GM18870 (cell line): ENCODE measurements at regions not wholly inside any gene's neighbourhood (a gene's known extent, or its start where the extent isn't known, plus 50 kb on each side); places are given as distances from the start of the nearest gene placed in this dataset.

Experiments
- ATAC-seq: cut with Tn5 transposase; IDR thresholded peaks from one replicate; pipeline ENCODE4 v1.9.1; 2021; ENCODE audit warnings: moderate library complexity; ENCODE audit not compliant: unreplicated experiment

- no peak for ATAC-seq
Observed at GRCh38 chr13:34037636-34038540, 219.9 kb downstream of the RFC3 start.

- ATAC-seq, result no peak
Observed at GRCh38 chr13:34038541-34039068, 220.7 kb downstream of the RFC3 start.

DNA sequence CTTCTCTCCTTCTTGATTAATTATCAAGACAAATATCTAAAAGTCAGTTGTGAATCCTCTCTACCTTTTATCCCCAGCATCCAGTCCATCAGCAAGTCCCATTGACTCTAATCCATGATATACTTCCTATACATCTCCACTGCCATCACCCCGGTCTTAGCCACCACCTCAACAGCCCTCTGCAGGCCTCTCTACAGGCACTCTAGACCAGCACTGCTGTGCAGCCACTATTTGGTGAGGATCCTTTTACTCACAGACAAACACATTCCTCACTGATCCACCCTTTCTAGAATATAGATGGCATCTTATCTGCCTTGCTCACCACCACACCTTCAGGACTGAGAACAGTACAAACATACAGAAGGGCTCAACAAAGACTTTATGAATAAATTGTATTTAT, 221.7 kb downstream of the RFC3 start:
- ATAC-seq, result no peak

- no peak for ATAC-seq
Observed at GRCh38 chr13:34040863-34041262, 222.9 kb downstream of the RFC3 start.

GRCh38 chr13:34044041-34044440, 226.1 kb downstream of the RFC3 start:
- ATAC-seq, result no peak

DNA sequence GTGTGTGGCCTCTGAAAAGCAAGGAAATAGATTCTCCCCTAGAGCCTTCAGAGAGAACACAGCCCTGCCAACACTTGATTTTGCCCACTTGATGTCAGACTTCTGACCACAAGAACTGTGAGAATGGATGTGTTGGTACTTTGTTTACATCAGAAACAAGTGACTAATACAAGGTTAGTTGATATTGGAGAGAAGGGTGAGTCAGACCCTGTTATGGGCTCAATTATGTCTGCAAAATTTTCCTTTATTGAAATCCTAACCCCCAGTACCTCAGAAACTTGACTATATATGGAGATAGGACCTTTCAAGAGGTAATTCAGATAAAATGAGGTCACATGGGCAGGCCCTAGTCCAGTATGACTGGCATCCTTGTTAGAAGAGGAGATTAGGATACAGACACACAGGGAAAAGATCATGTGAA, 226.7 kb downstream of the RFC3 start:
- no peak for ATAC-seq

DNA sequence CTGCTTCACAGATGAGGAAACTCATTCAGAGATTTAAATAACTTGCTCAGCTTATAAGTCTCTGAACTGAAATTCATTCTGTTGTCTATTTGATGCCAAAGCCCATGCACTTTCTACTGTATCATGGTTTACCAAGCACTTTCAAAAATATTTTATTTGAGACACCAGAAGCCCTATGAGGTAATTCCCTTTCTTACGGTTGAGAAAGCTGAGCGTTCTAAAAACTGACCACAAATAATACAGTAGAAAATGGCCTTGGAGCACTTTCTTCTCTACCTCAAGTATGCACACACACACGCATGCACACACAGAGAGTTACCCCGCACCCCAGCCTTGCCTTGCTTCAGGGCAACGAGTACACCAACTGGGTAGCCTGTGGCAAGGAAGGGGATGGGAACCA, 228.5 kb downstream of the RFC3 start:
- ATAC-seq, result no peak

- ATAC-seq, result no peak
Observed at GRCh38 chr13:34048652-34049051, 230.7 kb downstream of the RFC3 start.

DNA sequence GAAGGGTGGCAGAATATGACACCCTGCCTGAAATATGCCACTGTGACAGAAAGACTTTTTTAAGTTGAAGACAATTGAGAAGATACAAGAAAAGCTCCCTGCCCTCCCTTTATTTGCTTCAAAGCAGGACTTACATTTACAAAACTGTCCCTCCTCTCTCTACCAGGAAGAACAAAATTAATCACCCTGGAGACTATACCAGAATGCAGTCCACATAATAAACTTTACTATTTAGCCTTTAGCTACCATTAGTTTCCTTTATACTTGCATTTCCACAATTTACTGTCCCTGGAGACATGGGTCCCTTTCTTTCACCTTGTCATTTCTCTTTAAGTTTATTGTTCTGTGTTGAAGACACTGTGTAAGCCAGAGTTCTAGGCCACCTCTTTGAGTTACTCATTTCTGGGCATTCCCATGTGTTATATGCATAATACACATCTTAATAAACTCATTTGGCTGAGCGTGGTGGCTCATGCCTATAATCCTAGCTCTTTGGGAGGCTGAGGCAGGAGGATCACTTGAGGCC, 238.8 kb downstream of the RFC3 start:
- no peak for ATAC-seq

- no peak for ATAC-seq
Observed at GRCh38 chr13:34064456-34065205, 246.7 kb downstream of the RFC3 start.

GRCh38 chr13:34065928-34066327, 248.0 kb downstream of the RFC3 start:
- ATAC-seq, result no peak

- no peak for ATAC-seq
Observed at GRCh38 chr13:34066344-34066743, 248.4 kb downstream of the RFC3 start.

DNA sequence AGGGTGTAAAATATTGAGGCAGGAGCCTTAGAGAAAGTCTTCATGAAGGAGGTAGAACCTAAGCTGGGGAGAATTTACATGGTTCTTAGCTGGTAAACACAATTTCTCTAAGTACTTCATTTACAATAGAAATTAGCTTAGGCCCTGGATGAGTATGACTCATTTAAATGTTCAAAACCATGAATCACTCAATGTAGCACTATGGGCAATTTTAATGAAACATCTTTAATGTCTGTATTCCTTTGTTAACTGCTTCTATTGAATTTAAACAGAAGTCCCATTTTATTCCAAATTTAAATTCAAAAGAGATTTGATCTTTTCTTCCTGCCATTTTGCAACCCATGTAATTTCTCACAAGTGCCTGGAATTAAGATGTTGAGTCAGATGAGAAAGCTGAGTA, 252.1 kb downstream of the RFC3 start:
- no peak for ATAC-seq

DNA sequence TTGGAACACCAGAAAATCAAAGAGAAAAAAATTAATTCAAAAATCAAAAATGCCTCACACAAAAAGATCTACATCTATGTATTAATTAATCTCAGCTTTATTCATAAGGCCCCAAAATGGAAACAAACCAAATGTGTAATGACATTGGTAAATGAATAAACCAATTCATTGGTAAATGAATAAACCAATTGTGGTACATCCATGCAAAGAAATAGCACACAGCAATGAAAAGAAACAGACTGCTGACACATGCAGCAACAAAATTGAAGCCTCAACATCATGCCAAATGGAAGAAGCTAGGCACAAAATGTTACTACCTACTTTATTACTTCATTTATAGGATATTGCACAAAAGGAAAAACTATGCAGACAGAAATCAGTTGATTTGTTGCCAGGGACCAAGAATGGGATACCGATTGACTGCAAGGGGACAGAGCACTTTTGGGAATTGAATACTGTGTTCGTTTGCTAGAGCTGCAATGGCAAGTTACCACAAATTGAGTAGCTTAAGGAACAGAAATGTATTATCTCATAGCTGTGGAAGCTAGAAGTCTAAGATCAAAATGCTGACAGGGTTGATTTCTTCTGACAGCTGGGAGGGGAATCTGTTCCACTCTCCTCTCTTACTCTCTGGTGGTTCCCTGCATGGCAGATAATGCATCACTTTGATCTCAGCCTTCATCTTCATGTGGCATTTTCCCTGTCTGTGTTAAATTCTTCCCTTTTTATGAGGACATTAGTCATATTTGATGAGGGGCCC, 252.8 kb downstream of the RFC3 start:
- ATAC-seq, result no peak

GRCh38 chr13:34076319-34076718, 258.4 kb downstream of the RFC3 start:
- ATAC-seq, result no peak

DNA sequence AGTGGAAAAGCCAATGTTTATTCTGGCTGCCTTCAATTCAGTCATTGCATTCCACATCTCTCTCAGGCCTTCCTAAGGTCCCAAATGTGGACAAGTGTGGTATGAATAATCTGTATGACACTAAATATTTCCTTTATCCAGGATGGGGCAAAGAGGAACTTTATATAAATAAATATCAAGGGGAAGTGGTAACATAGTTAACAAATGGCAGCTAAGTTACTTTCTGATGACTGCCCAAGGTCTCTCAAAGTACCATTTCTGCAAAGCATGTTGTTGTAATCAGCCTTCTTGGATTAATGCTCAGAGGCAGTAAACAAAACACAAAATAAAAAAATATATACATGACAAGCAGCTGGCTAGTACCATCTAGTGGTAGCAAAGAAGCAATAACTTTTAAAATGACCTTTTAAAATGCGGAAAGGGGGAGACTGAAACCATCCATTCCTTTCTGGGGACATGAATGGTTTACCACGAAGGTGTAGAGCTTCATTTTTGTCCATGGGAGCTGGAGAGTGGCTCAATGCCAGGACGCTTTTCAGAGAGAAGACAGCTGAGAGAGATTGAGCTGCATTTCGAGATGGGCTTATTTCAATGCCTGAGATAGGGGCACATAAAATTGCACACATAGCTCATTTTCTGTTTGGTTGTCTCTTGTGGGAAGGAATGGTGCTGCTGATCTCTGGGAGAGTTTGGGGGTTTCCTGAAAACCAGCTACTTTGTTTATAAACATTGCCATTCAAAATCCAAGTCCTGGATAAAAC, 259.2 kb downstream of the RFC3 start:
- ATAC-seq, result no peak

- no peak for ATAC-seq
Observed at GRCh38 chr13:34078334-34078999, 260.5 kb downstream of the RFC3 start.

DNA sequence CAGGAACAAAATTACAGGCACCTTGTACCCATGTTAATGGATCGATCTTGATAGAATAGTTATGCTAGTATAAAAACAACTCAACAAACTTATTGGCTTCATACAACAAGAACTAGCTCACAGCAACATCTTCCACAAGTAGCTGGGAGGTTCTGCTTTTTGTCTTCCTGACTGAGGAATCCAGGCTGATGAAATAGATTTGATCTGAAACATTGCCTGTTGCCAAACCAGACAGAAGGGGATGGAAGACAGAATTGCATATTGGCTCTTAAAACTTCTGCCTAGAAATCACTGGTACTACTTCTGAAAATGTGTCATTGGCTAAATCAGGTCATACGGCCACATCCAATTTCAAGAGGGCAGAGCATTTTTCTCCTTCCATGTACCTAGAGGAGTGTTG, 267.3 kb downstream of the RFC3 start:
- ATAC-seq, result no peak

- peak; percentile 72 for ATAC-seq
Observed at GRCh38 chr13:34086281-34086680, 268.3 kb downstream of the RFC3 start.

DNA sequence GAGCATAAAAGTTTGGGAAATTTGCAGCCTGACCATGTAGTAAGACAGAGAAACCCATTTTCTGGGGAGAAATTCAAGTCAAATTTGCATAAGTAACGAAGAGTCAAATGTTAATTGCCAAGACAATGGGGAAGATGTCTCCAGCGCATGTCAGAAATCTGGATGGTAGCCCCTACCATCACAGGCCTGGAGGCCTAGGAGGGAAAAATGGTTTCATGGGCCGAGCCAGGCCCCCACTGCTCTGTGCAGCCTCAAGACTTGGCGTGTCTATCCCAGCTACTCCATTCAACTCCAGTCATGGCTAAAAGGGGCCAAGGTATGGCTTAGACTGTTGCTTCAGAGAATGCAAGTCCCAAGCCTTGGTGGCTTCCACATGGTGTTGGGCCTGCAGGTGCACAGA, 269.8 kb downstream of the RFC3 start:
- no peak for ATAC-seq
